ENCODE measurements at regions not wholly inside any gene's neighbourhood (a gene's known extent, or its start where the extent isn't known, plus 50 kb on each side); places are given as distances from the start of the nearest gene placed in this dataset.

DNA sequence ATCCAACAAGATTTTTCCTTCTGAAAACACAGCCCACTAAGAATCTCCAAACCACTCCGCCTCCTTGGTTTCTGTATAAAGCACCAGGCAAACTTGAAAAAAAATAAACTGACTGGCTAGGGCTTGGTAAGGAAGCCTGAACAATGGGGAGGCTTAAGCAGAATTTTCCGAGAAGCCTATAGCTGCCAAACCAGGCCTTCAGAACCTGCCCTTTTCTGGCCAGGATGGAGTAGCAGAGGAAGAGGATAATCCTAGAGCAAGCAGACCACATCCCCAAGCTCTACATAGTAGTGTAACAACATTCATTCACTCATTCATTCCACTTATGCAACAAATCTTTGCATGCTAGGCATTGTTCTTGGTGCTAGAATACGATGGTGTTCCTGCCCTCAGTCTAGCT, 529.6 kb upstream of the ZEB2 start:
- no peaks in the 10 kb centered on the region for H3K36me3 Mint-ChIP-seq (ENCODE audit: low read depth)
- no peak for DNase-seq
- intact Hi-C loops (cut with micrococcal nuclease), result no loop called here
- H3K4me3 Mint-ChIP-seq, result no peak overlapping the region
- H3K27ac Mint-ChIP-seq, result no peak overlapping the region
- H3K27me3 Mint-ChIP-seq, result no peaks in the 10 kb centered on the region
- no peaks in the 10 kb centered on the region for H3K9me3 Mint-ChIP-seq
- no peaks in the 10 kb centered on the region for H3K4me1 Mint-ChIP-seq

DNA sequence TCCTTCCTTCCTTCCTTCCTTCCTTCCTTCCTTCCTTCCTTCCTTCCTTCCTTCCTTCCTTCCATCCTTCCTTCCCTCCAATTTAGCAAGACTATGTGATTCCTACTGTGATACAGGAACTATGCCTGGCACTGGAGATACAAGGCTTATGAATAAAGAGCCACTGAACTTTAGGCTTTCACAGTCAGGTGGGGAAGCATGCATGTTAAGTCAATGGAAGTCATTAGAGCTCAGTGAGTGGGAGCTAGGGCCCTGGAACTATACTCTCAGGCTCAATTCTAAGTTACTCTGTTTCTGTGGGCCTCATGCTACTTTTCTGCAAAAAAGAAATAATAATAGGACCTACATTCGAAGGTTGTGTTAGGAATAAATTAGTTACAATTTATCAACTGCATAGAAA, 527.6 kb upstream of the ZEB2 start:
- H3K9me3 Mint-ChIP-seq, result no peaks in the 10 kb centered on the region
- H3K36me3 Mint-ChIP-seq (ENCODE audit: low read depth), result no peaks in the 10 kb centered on the region
- H3K4me1 Mint-ChIP-seq, result no peaks in the 10 kb centered on the region
- DNase-seq, result no peak
- H3K27me3 Mint-ChIP-seq, result no peaks in the 10 kb centered on the region
- H3K4me3 Mint-ChIP-seq, result no peak overlapping the region
- intact Hi-C loops (cut with micrococcal nuclease), result no loop called here
- H3K27ac Mint-ChIP-seq, result no peak overlapping the region

DNA sequence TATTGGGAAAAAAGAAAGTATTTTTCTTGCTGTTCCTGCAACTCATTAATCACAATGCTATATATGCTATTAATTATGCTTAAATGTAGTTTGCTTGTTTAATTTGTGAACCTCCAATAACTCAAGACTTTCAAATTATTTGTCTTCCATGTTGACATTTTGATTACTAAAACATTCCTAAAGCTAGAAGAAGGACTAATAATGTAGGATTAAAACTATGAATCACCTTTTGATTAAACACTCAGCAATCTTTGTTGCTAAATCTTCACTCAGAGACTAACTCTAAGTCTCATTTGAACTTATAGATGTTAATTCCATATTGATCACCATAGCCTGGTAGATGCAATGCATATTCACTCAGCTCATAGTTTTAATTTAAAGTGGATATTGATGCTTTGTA, 524.6 kb upstream of the ZEB2 start:
- intact Hi-C loops (cut with micrococcal nuclease), result no loop called here
- no peaks in the 10 kb centered on the region for H3K27me3 Mint-ChIP-seq
- H3K9me3 Mint-ChIP-seq, result no peaks in the 10 kb centered on the region

DNA sequence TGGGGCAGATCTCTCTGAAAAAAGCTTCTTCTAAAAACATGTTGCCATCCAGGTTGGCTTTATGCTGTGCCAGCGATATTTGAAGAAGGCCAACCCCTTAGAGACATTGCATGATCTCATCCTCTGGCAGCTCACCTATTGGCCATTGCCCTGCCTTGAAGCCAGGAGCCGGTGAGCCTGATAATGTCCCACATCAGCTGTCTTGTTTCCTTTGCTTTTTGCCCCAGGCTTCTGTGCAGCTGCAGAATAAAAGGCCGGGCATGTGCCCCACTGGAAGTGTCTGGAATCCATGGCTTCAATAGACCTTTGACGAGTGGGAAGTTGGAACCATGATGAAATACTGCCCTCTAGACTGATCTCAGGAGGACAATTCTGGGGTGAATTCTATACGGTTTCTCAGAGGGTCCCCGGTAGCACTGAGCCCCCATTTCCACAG, 523.5 kb upstream of the ZEB2 start:
- H3K9me3 Mint-ChIP-seq, result no peaks in the 10 kb centered on the region
- H3K4me1 Mint-ChIP-seq, result no peaks in the 10 kb centered on the region
- H3K27me3 Mint-ChIP-seq, result no peaks in the 10 kb centered on the region
- intact Hi-C loops (cut with micrococcal nuclease), result no loop called here
- no peaks in the 10 kb centered on the region for H3K36me3 Mint-ChIP-seq (ENCODE audit: low read depth)
- no peak for DNase-seq
- no peak overlapping the region for H3K27ac Mint-ChIP-seq
- no peak overlapping the region for H3K4me3 Mint-ChIP-seq

More for the DNA sequence above, 524.6 kb upstream of the ZEB2 start:
- Mint-ChIP-seq H3K36me3 (ENCODE audit: low read depth) (no peaks in the 10 kb centered on the region), H3K4me3 (no peak overlapping the region), H3K4me1 (no peaks in the 10 kb centered on the region), H3K27ac (no peak overlapping the region)
- DNase-seq, result no peak

DNA sequence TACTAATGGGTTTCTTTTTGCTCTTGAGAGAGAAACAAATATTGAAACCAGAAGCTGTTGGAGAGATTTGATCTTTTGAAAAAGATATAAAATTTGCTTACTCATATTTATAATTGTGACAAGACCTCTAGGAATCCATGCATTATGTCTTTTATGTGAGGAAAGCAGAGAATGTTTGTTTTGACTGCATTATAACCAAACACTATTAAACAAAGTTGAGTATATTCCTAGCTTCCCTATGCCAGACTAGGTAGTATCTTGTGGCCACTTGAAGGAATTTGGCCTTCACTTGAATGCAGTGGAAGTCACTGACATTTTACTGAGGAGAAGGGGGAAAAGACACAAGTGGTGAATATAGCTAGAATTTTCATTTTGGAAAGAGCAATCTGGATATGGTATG, 521.8 kb upstream of the ZEB2 start:
- no peaks in the 10 kb centered on the region for H3K27me3 Mint-ChIP-seq
- H3K36me3 Mint-ChIP-seq (ENCODE audit: low read depth), result no peaks in the 10 kb centered on the region
- H3K9me3 Mint-ChIP-seq, result no peaks in the 10 kb centered on the region
- H3K4me1 Mint-ChIP-seq, result no peaks in the 10 kb centered on the region
- DNase-seq, result no peak
- intact Hi-C loops (cut with micrococcal nuclease), result no loop called here
- no peak overlapping the region for H3K27ac Mint-ChIP-seq
- no peak overlapping the region for H3K4me3 Mint-ChIP-seq

DNA sequence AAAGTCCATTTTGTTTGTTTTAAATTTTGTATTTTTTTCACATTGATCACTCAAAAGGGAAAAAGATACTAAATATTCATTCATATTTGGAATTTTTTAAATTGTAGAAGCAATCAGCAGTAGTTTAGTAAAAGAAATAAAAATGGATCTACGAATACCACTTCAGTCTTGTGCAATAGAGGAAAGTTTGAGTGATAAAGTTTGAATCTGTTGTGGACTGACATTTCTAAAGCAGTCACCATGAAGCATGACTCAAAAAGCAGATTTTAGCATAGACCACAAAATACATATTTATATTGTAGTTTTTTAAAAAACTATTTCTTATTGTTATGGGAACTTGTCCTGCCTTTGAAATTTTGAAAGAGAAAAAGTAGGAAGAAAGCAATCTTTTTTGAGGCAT, 520.5 kb upstream of the ZEB2 start:
- H3K9me3 Mint-ChIP-seq, result no peaks in the 10 kb centered on the region
- H3K4me3 Mint-ChIP-seq, result no peak overlapping the region
- DNase-seq, result no peak
- H3K27ac Mint-ChIP-seq, result no peak overlapping the region
- no peaks in the 10 kb centered on the region for H3K4me1 Mint-ChIP-seq
- H3K27me3 Mint-ChIP-seq, result no peaks in the 10 kb centered on the region
- intact Hi-C loops (cut with micrococcal nuclease), result no loop called here
- no peaks in the 10 kb centered on the region for H3K36me3 Mint-ChIP-seq (ENCODE audit: low read depth)

DNA sequence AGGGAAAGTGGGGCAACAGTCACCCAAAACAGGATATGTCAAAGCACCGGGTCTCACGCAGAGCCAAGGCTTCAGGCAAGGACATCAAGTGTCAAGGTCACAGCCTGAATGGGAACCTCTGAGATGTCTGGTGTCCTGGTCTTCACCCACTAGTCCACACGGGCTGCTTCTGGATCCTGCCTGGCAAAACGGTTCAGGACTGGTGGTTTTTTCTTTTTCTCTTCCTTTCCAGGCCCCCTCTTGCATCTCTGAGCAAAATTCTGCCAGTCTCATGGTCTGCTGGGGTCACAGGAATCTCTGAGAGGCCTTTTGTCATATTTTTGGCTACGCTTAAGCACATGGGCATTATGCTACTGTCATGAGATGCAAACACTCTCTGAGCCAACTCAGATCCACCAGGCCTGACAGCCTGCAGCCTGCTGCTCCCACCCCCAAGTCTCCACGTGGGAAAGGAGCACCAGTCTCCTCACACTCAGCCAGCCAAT, 518.2 kb upstream of the ZEB2 start:
- no peaks in the 10 kb centered on the region for H3K4me1 Mint-ChIP-seq
- no peaks in the 10 kb centered on the region for H3K9me3 Mint-ChIP-seq
- no peak overlapping the region for H3K27ac Mint-ChIP-seq
- DNase-seq, result no peak
- intact Hi-C loops (cut with micrococcal nuclease), result no loop called here
- H3K4me3 Mint-ChIP-seq, result no peak overlapping the region
- H3K27me3 Mint-ChIP-seq, result no peaks in the 10 kb centered on the region
- no peaks in the 10 kb centered on the region for H3K36me3 Mint-ChIP-seq (ENCODE audit: low read depth)

DNA sequence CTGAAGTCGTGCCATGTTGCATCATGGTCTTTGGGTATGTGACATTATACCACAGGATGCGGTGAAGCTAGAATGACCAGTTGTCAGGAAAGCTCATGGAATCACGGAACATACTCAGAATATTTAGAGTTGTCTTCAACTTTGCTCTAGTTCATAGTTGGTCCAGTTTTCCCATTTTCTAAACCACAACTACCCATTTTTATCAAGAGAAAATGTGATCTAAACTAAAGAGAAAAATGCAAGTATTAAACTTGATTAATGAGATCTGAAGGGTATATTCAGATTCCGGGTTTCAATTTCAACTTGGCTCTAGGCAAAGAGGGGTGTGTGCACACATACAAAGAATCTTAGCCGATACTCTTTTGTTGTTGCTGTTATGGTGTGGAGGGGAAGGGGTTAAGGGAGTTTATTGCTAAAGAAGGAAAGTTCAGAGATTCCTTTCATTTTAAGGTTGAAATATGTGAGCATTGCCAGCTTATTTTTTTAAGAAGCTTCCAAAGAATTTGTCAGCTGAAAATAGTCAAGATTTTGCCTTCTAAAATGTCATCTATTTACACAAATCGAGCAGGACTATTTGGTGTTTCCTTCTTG, 516.6 kb upstream of the ZEB2 start:
- Mint-ChIP-seq H3K27me3 (no peaks in the 10 kb centered on the region), H3K4me1 (no peaks in the 10 kb centered on the region), H3K36me3 (ENCODE audit: low read depth) (no peaks in the 10 kb centered on the region), H3K4me3 (no peak overlapping the region), H3K9me3 (no peaks in the 10 kb centered on the region), H3K27ac (no peak overlapping the region)
- intact Hi-C loops (cut with micrococcal nuclease), result no loop called here
- no peak for DNase-seq

DNA sequence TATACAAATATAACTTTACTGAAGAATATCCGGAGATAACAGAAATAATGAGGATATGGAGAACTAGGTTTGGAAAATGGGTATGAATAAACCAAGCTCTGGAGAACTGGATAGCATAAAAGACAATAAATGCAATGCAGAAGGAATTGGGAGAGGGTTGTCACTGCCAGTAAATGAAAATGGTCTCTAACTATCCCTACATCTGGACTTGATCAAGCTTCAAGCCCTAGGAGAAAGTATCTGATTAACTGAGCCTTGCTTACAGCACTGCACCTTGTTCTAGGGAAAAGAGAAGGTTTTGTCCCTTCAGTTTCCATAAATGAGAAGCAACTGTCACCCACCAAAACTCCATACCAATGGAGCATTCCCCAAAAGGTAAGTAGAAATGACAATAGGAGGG, 514.6 kb upstream of the ZEB2 start:
- Mint-ChIP-seq H3K9me3 (no peaks in the 10 kb centered on the region), H3K4me3 (no peak overlapping the region), H3K27me3 (no peaks in the 10 kb centered on the region), H3K36me3 (ENCODE audit: low read depth) (no peaks in the 10 kb centered on the region), H3K4me1 (no peaks in the 10 kb centered on the region), H3K27ac (no peak overlapping the region)
- intact Hi-C loops (cut with micrococcal nuclease), result no loop called here
- no peak for DNase-seq

DNA sequence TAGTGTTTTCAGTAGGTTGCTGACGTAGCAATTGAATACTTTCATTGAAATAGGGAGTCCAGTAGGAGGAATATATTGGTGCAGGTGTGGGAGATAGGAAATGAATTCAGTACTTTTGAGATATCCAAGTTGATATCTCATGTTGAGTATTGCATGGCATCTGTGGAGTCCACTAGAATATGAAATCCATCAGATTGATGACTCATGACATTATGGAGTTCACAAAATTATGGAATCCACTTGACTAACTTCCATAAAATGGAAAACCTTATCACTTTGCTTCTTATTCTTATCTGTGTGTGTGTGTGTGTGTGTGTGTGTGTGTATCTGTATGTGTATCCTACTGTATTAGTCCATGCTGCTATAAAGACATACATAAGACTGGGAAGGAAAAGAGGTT, 513.5 kb upstream of the ZEB2 start:
- intact Hi-C loops (cut with micrococcal nuclease), result no loop called here
- no peaks in the 10 kb centered on the region for H3K36me3 Mint-ChIP-seq (ENCODE audit: low read depth)
- H3K4me3 Mint-ChIP-seq, result no peak overlapping the region
- H3K9me3 Mint-ChIP-seq, result no peaks in the 10 kb centered on the region
- H3K27me3 Mint-ChIP-seq, result no peaks in the 10 kb centered on the region
- no peaks in the 10 kb centered on the region for H3K4me1 Mint-ChIP-seq
- no peak for DNase-seq
- H3K27ac Mint-ChIP-seq, result no peak overlapping the region

DNA sequence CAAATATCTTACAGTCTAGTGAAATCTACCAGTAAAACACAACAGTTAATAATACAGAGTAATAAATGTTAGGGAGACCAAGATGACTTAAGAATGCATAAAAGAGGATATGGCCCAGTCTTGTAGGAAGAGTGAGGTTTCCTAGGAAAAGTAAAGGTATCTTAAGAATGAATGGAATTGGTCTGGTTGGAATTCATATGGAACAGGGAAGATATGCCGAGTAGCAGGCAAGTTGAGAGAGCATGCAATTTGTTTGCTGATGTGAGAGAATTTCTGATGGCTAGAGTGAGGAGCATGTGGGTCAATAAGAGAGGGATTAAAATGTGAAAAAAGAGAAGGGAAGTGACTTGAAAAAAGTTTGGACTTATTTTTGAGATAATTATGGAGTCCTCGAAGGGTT, 512.9 kb upstream of the ZEB2 start:
- H3K4me3 Mint-ChIP-seq, result no peak overlapping the region
- no peaks in the 10 kb centered on the region for H3K4me1 Mint-ChIP-seq
- no peak for DNase-seq
- intact Hi-C loops (cut with micrococcal nuclease), result no loop called here
- H3K27me3 Mint-ChIP-seq, result no peaks in the 10 kb centered on the region
- H3K36me3 Mint-ChIP-seq (ENCODE audit: low read depth), result no peaks in the 10 kb centered on the region
- H3K9me3 Mint-ChIP-seq, result no peaks in the 10 kb centered on the region
- no peak overlapping the region for H3K27ac Mint-ChIP-seq

DNA sequence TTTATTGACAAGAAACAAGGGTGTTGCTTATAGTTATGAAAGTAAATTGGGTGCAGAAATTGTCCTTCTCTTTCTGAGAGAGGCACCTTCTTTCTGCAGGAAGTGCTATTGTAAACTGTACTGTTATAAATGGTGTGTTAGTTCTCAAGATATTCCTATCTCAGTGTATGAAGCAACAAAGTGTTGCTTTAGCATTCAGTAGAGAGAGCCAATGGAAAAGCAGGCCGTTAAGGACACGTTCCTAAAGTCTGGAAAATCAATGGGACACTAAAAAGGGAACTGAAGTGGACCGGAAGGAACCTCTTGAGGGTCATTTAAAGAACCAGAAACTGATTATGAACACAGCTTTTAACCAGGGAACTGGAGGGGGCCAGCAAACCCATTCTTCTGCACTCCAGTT, 510.0 kb upstream of the ZEB2 start:
- DNase-seq, result no peak
- Mint-ChIP-seq H3K9me3 (no peaks in the 10 kb centered on the region), H3K36me3 (ENCODE audit: low read depth) (no peaks in the 10 kb centered on the region), H3K4me3 (no peak overlapping the region), H3K27me3 (no peaks in the 10 kb centered on the region), H3K4me1 (no peaks in the 10 kb centered on the region), H3K27ac (no peak overlapping the region)
- intact Hi-C loops (cut with micrococcal nuclease), result no loop called here

DNA sequence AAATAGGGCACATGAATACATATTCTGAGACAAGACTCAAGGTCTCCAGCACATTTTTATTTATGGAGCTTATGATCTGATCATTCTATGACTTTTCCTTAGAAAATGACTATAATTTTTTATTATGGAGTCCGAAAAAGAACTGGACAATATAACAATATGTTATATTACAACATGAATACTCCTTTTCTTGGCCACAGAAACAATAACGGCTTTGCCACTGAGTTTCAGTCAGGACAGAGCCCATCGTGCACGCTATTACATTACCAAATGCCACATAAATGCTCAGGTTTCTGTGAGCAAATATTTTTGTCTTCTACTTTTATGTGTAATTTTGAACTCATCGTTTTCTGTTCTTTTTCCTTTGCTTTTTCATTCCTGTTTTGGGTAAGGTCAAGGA, 509.2 kb upstream of the ZEB2 start:
- intact Hi-C loops (cut with micrococcal nuclease), result no loop called here
- Mint-ChIP-seq H3K4me1 (no peaks in the 10 kb centered on the region), H3K36me3 (ENCODE audit: low read depth) (no peaks in the 10 kb centered on the region), H3K27ac (no peak overlapping the region), H3K4me3 (no peak overlapping the region), H3K9me3 (no peaks in the 10 kb centered on the region), H3K27me3 (no peaks in the 10 kb centered on the region)
- DNase-seq, result no peak

DNA sequence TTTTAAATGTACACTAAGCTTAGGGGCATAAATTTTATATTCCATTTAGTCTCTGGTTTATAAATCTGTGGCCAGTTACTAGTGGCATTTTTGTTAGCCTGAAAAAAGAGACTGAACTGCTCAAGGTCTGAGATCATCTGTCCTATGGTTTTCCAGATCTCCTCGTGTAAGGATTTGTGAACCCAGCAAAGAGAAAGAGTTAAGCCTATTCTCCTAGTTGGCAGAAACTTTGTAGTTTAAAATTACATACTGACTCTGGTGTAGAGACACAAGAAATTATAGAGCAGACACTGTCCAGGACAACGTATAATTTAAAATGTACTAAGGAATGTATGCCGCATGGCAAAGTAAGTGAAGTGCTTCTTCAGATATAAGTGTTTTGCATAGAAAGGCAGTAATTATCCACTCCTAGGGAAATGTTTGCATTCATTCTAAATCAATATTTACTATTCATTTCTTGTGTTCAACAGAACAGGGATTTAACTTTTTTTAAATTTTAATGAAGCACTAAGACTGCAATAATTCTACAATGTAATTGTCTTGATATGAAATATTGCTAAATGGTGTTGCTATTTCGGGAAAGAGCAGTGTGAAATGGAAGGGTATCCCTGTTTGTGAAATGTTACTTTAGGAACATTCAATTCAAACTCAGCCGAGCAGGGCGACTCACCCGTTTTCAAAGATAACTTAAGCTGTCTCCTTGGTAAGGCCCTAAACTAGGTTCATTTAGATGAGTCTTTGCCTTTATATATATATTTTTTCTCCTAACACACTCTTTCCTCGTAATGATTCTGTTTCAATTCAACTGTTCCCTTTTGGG, 508.4 kb upstream of the ZEB2 start:
- no peaks in the 10 kb centered on the region for H3K4me1 Mint-ChIP-seq
- intact Hi-C loops (cut with micrococcal nuclease), result no loop called here
- H3K9me3 Mint-ChIP-seq, result no peaks in the 10 kb centered on the region
- no peaks in the 10 kb centered on the region for H3K36me3 Mint-ChIP-seq (ENCODE audit: low read depth)
- no peak overlapping the region for H3K4me3 Mint-ChIP-seq
- H3K27me3 Mint-ChIP-seq, result no peaks in the 10 kb centered on the region
- DNase-seq, result no peak
- no peak overlapping the region for H3K27ac Mint-ChIP-seq
